Fibroblast of lung (primary cell): ENCODE measurements at regions not wholly inside any gene's neighbourhood (a gene's known extent, or its start where the extent isn't known, plus 50 kb on each side); places are given as distances from the start of the nearest gene placed in this dataset.
"Not testable (repeated sequence)": the region's sequence is repeated elsewhere in the genome, so short reads cannot be mapped to it uniquely, and the experiment has no call there.

Source experiments
- EZH2 ChIP-seq: IDR thresholded peaks from 2 replicates; pipeline ENCODE4 v1.5.1; 2012; ENCODE audit warnings: low read length, control low read depth, mild to moderate bottlenecking; ENCODE audit errors: missing control alignments
- TF ChIP-seq, protein P1 (sequence below), 2 donors: IDR thresholded peaks in 1 of 2; conservative IDR thresholded peaks in 1 of 2; 1 replicate in 1 of 2; 2 replicates in 1 of 2; pipeline ENCODE4 v1.5.1; 2011 to 2012; ENCODE audit warnings: low read length in 2 of 2, control low read depth in 1 of 2, inconsistent platforms in 1 of 2, low read depth in 1 of 2, mild to moderate bottlenecking in 1 of 2

DNA sequence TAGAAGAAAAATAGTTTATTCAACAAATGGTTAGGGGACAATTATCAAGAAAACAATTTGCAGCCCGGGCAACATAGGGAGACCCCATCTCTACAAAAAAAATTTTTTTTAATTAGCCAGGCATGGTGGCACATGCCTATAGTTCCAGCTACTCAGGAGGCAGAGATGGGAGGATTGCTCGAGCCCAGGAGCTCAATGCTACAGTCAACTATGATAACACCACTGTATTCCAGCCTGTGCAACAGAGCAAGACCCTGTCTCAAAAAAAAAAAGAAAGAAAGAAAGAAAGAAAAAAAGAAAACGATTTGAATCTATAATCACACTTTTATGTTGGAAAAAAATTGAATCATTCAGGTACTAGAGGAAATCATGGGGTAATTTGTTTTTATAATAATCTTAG is 185.1 kb downstream of the MTCL1 start:
- TF ChIP-seq, protein P1, sequence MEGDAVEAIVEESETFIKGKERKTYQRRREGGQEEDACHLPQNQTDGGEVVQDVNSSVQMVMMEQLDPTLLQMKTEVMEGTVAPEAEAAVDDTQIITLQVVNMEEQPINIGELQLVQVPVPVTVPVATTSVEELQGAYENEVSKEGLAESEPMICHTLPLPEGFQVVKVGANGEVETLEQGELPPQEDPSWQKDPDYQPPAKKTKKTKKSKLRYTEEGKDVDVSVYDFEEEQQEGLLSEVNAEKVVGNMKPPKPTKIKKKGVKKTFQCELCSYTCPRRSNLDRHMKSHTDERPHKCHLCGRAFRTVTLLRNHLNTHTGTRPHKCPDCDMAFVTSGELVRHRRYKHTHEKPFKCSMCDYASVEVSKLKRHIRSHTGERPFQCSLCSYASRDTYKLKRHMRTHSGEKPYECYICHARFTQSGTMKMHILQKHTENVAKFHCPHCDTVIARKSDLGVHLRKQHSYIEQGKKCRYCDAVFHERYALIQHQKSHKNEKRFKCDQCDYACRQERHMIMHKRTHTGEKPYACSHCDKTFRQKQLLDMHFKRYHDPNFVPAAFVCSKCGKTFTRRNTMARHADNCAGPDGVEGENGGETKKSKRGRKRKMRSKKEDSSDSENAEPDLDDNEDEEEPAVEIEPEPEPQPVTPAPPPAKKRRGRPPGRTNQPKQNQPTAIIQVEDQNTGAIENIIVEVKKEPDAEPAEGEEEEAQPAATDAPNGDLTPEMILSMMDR (conservative IDR thresholded peaks at IDR 0.05 in 1 of 2, IDR thresholded peaks at IDR 0.05 in 1 of 2; ENCODE audit: low read depth in 1 of 2, low read length in 2 of 2), result not testable (repeated sequence)
- TF ChIP-seq EZH2, result not testable (repeated sequence)
